Skin epidermis (tissue), 12 donors: ENCODE measurements at regions not wholly inside any gene's neighbourhood (a gene's known extent, or its start where the extent isn't known, plus 50 kb on each side); places are given as distances from the start of the nearest gene placed in this dataset.

ENCODE experiments used
- H3K27ac ChIP-seq, 21 experiments: fragments of 200-600 bp; sonication (generic) in 11 of 21; one replicate each; pipeline ENCODE4 v1.5.0; 2020; ENCODE audit warnings: mild to moderate bottlenecking in 3 of 21, inconsistent platforms in 2 of 21, moderate library complexity in 2 of 21
- H3K4me3 ChIP-seq, 7 experiments: fragments of 200-600 bp; sonication (generic) in 2 of 7; one replicate each; pipeline ENCODE4 v1.5.0; 2020; ENCODE audit warnings: inconsistent platforms in 2 of 7, mild to moderate bottlenecking in 2 of 7, moderate library complexity in 1 of 7

GRCh38 chr2:104249629-104250028 lies 604.3 kb upstream of the POU3F3 start:
- Histone ChIP-seq H3K27ac (no peak overlapping the region), H3K4me3 (no peak overlapping the region)

GRCh38 chr2:104250635-104251034 lies 603.3 kb upstream of the POU3F3 start:
- no peak overlapping the region for H3K27ac ChIP-seq
- H3K4me3 ChIP-seq: no peak overlapping the region

DNA sequence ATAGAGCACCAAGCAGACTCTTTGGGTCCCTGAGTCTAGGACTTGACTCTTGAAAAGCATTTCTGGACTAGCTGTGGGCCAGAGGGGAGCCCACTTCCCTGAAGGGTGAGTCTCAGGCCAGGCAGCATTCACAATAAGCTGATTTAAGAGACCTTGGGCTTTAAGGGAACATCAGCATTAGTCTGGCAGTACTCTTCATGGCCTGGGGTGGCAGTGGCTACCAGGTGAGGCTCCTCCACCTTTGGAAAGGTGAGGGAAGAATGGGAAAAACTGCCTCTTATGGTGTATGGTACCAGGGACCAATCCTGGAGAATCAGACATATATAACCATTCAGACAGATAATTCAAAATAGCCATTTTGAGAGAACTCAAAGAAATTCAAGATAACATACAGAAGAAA lies 599.9 kb upstream of the POU3F3 start:
- H3K4me3 ChIP-seq: no peak overlapping the region
- H3K27ac ChIP-seq: no peak overlapping the region

- no peak overlapping the region for H3K4me3 ChIP-seq
- no peak overlapping the region for H3K27ac ChIP-seq
These were observed 591.2 kb upstream of the POU3F3 start for GRCh38 chr2:104262714-104263113.

- no peak overlapping the region for H3K27ac ChIP-seq
- no peak overlapping the region for H3K4me3 ChIP-seq
These were observed 574.3 kb upstream of the POU3F3 start for GRCh38 chr2:104279646-104280045.

DNA sequence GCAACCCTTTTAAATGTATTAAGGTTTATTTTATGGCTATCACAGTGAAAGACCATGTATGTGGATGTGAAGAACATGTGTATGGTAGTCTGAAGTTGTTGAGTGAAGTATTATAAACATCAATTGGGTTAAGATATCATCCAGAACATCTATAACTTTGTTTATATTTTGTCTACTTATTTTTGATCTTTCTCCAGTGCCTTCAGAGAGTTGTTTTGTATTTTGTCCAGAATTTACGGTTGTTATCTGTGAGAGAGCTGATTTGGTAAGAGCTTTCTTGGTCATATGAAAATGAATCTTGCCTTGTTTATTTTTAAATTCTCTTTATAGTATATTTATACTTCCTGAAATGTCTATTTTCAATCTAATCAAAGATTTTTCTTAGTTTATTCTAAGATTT lies 573.7 kb upstream of the POU3F3 start:
- no peak overlapping the region for H3K27ac ChIP-seq
- H3K4me3 ChIP-seq: no peak overlapping the region

- H3K4me3 ChIP-seq: no peak overlapping the region
These were observed 567.1 kb upstream of the POU3F3 start for GRCh38 chr2:104286841-104287240.

GRCh38 chr2:104289651-104290565 lies 564.0 kb upstream of the POU3F3 start:
- Histone ChIP-seq H3K27ac (no peak overlapping the region), H3K4me3 (no peak overlapping the region)

More at GRCh38 chr2:104286841-104287240, 567.1 kb upstream of the POU3F3 start:
- H3K27ac ChIP-seq: no peak overlapping the region

DNA sequence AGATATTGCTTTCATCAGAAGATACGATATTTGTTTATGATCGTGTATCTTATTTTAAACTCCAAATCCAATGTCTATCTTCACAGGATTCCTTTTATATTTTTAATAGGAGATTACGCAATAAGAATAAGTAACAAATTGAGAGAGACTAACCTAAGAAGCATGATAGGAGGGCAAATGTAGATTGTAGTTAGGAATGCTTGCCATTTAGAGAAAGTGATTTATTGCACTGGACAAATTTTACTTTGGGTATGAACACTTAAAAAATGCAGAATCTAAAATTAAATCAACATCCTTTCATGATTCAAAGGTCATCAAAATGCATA lies 563.4 kb upstream of the POU3F3 start:
- no peak overlapping the region for H3K4me3 ChIP-seq
- no peak overlapping the region for H3K27ac ChIP-seq

DNA sequence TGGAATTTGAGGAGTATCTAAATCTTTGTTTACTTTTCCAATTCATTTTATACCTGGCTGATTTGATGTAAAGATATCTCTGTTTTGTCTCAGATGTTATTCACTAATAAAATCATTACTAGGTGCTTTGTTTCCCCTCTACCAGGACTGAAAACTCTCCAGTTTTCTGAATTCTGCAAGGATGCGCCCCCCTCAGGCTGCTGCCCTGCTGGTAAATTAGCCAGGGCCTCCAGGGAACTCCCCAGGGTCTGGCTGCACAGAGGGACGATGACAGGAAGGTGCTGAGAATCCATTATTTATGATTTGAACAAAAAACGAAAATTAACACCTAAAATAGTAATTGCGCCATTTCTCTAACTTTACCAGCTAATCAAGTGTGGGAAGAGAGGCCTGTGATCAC lies 541.2 kb upstream of the POU3F3 start:
- Histone ChIP-seq H3K27ac (no peak overlapping the region), H3K4me3 (no peak overlapping the region)

GRCh38 chr2:104318001-104318665 lies 535.8 kb upstream of the POU3F3 start:
- Histone ChIP-seq H3K4me3 (no peak overlapping the region), H3K27ac (no peak overlapping the region)

DNA sequence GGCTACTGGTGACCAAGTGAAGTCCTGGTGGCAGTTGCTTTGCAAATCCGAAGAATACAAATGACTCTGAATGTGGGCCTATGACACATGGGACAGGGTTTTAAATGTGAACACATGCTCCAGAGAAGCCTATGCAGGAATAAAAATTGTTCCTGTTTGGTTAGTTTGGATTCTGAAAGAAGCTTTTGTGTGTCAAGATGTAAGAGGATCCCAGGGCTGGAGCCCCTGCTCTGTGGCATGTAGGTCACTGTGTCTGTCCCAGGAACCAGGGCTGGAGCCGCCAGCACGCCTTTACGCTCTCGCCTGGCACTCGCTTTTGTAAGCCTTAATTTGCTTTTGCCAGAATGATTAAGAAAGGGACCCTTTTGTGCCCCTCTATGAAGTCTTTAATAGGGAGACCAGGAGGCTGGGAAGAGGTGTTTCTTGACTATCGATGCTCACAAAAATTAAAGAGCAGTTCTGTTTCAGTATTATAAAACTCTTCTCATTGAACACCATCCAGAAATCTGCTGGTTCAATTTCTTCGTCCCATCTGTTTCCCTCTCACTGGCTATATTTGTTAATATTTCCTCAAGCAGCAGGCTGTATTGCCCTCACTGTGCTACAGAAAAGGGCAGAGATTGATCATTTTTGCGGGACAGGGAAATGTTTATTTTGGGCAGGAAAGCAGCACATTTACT lies 532.7 kb upstream of the POU3F3 start:
- no peak overlapping the region for H3K4me3 ChIP-seq
- H3K27ac ChIP-seq: peak overlapping the region in 3 of 21 experiments; percentile 20 to 52 (median 50)

GRCh38 chr2:104321796-104322349 lies 532.0 kb upstream of the POU3F3 start:
- Histone ChIP-seq H3K4me3 (no peak overlapping the region), H3K27ac (peak overlapping the region in 3 of 21 experiments; percentile 20 to 52 (median 50))

DNA sequence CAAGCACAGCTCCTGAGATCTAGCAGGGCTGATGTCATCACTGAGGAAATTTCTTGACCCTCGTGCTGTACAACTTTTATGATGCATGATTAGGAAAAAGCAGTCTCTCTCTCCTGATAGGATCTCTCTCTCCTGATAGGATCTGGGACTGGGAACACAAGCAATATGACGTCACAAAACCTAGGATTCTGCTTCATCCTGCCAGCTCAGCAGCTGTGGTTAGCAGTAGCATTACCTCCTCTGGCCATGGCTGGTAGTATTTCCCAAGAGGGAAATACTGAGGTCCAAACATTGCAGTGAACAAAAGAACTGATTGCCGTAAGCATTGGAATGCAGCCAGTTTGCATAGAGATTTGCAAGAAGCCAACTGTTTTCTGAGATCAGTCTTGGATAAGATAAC lies 521.2 kb upstream of the POU3F3 start:
- H3K4me3 ChIP-seq: no peak overlapping the region
- no peak overlapping the region for H3K27ac ChIP-seq

- no peak overlapping the region for H3K27ac ChIP-seq
- no peak overlapping the region for H3K4me3 ChIP-seq
These were observed 516.0 kb upstream of the POU3F3 start for GRCh38 chr2:104337869-104338268.

DNA sequence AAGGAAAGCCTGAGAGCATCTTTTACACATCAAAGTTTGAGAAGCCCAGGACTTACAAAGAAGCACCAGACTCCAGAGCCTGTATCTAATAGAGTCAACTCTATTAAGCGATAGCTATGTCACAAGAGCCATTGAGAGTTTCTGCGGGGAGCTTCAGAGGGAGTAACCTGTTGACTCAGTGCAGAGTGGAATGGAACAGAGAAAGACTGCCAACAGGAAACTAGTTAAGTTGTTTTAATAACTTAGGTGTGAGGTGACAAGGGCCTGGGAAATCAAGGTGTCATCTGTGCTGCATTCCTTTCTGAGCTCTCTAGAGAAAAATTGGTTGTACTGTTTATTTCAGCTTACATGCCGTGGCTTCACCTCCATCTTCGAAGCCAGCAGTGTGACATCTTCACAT lies 513.8 kb upstream of the POU3F3 start:
- Histone ChIP-seq H3K4me3 (no peak overlapping the region), H3K27ac (no peak overlapping the region)

GRCh38 chr2:104340879-104341828 lies 512.8 kb upstream of the POU3F3 start:
- Histone ChIP-seq H3K27ac (no peak overlapping the region), H3K4me3 (no peak overlapping the region)

DNA sequence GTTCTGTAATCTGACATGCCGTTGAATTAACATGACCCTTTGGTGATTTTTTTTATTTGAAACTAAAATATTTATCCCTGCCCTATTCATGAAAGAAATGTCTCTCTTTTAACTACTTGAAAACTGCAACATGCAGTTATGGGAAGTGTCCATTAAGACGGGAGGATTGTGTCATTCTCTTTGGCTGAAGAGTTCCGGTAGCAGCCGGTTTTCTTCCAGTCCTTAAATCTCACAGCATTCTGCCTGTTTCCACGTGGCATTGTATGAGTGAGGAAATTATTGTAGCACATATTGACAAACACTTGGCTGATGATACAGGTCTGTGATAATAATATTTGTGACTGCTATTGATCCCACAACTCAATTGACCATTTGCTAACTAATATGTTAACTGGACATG lies 509.6 kb upstream of the POU3F3 start:
- H3K4me3 ChIP-seq: no peak overlapping the region

DNA sequence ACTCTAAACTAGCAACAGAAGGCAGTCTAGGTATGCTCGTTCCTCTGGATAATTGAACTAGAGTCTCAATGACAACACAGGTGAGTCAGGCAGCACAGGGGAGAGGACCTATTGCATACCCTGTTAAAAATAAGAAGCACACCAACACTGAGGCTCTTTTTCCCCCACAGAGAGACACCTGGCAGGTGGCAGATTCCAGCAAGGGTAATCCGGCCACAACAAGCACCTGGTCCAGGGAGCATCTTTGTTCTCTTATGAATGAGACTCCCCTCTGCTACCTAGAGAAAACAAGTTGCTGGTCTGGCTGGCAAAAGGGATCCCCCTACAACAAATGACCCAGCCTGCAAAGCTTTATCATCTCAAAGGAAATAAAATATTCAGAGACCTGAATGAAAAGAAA lies 508.9 kb upstream of the POU3F3 start:
- H3K27ac ChIP-seq: no peak overlapping the region

More for the DNA sequence above, 509.6 kb upstream of the POU3F3 start:
- no peak overlapping the region for H3K27ac ChIP-seq

More for the DNA sequence above, 508.9 kb upstream of the POU3F3 start:
- no peak overlapping the region for H3K4me3 ChIP-seq
